WTC11 (cell line): ENCODE measurements at regions not wholly inside any gene's neighbourhood (a gene's known extent, or its start where the extent isn't known, plus 50 kb on each side); places are given as distances from the start of the nearest gene placed in this dataset.

Source experiments
- ATAC-seq: fragments of 200-7000 bp; cut with Tn5 transposase; 2 replicates; pipeline ENCODE4 v1.10.0; 2021; ENCODE audit warnings: mild to moderate bottlenecking, moderate library complexity
- CTCF ChIA-PET: fragments of 300-600 bp; sonication (Branson Sonifier 250); formaldehyde crosslinking; loops from one replicate; lab custom pipeline; 2021; ENCODE audit warnings: antibody characterized with exemption; lab: Charles Lee
- POLR2A ChIA-PET: fragments of 350-600 bp; sonication (Branson Sonifier 250); formaldehyde crosslinking; loops from one replicate; lab custom pipeline; 2021; ENCODE audit warnings: antibody characterized with exemption; lab: Charles Lee
- DNase-seq: peaks from one replicate; pipeline ENCODE4 v3.0.0; 2021; ENCODE audit warnings: low spot score
- H3K27ac Mint-ChIP-seq: 2 replicates; pipeline ENCODE4 v1.8.0; 2021; ENCODE audit warnings: mixed read lengths
- H3K27me3 Mint-ChIP-seq: 2 replicates; pipeline ENCODE4 v1.8.0; 2021; ENCODE audit warnings: low read depth, mild to moderate bottlenecking, moderate library complexity, mixed read lengths
- H3K36me3 Mint-ChIP-seq: 2 replicates; pipeline ENCODE4 v1.8.0; 2021; ENCODE audit warnings: mixed read lengths
- H3K4me1 Mint-ChIP-seq: 2 replicates; pipeline ENCODE4 v1.8.0; 2022; ENCODE audit warnings: mixed read lengths
- H3K4me3 Mint-ChIP-seq: 2 replicates; pipeline ENCODE4 v1.8.0; 2021; ENCODE audit warnings: mild to moderate bottlenecking, moderate library complexity, mixed read lengths
- H3K9me3 Mint-ChIP-seq: 2 replicates; pipeline ENCODE4 v1.8.0; 2021; ENCODE audit warnings: mixed read lengths
- ATF6 ChIP-seq: sonication (generic); formaldehyde crosslinking; IDR thresholded peaks from 2 replicates; pipeline ENCODE4 v1.8.1; 2023; ENCODE audit warnings: mild to moderate bottlenecking, missing genetic modification reagents
- E2F1 ChIP-seq: sonication (generic); formaldehyde crosslinking; IDR thresholded peaks from 2 replicates; pipeline ENCODE4 v1.8.0; 2022; ENCODE audit warnings: mild to moderate bottlenecking, missing genetic modification reagents
- E2F5 ChIP-seq: sonication (generic); formaldehyde crosslinking; IDR thresholded peaks from 2 replicates; pipeline ENCODE4 v1.8.1; 2022; ENCODE audit warnings: mild to moderate bottlenecking, moderate library complexity, missing genetic modification reagents
- EMX1 ChIP-seq: fragments of 250-450 bp; sonication (Bioruptor Pico); IDR thresholded peaks from 2 replicates; pipeline ENCODE4 v1.8.0; 2021; ENCODE audit warnings: mild to moderate bottlenecking
- GABPB1 ChIP-seq: sonication (generic); formaldehyde crosslinking; IDR thresholded peaks from 2 replicates; pipeline ENCODE4 v1.8.1; 2023; ENCODE audit warnings: mild to moderate bottlenecking, missing genetic modification reagents
- HMGXB4 ChIP-seq: sonication (generic); formaldehyde crosslinking; IDR thresholded peaks from 2 replicates; pipeline ENCODE4 v1.8.1; 2023; ENCODE audit warnings: mild to moderate bottlenecking, moderate library complexity, missing genetic modification reagents
- JUN ChIP-seq: sonication (generic); formaldehyde crosslinking; IDR thresholded peaks from 2 replicates; pipeline ENCODE4 v1.8.0; 2023; ENCODE audit warnings: mild to moderate bottlenecking, missing genetic modification reagents
- KAT7 ChIP-seq: sonication (generic); formaldehyde crosslinking; IDR thresholded peaks from 2 replicates; pipeline ENCODE4 v1.8.1; 2023; ENCODE audit warnings: missing genetic modification reagents, mild to moderate bottlenecking, borderline replicate concordance
- MAX ChIP-seq: sonication (generic); formaldehyde crosslinking; IDR thresholded peaks from 2 replicates; pipeline ENCODE4 v1.8.0; 2022; ENCODE audit warnings: mild to moderate bottlenecking, missing genetic modification reagents
- MYBL2 ChIP-seq: sonication (generic); formaldehyde crosslinking; IDR thresholded peaks from 2 replicates; pipeline ENCODE4 v1.8.1; 2023; ENCODE audit warnings: mild to moderate bottlenecking, moderate library complexity, missing genetic modification reagents
- NFE2L1 ChIP-seq: sonication (generic); formaldehyde crosslinking; IDR thresholded peaks from 2 replicates; pipeline ENCODE4 v1.8.1; 2023; ENCODE audit warnings: missing genetic modification reagents
- NFYB ChIP-seq: sonication (generic); formaldehyde crosslinking; conservative IDR thresholded peaks from 2 replicates; pipeline ENCODE4 v1.8.0; 2022; ENCODE audit warnings: low read depth, missing genetic modification reagents
- OVOL2 ChIP-seq: fragments of 250-450 bp; sonication (Bioruptor Pico); IDR thresholded peaks from 2 replicates; pipeline ENCODE4 v1.9.0; 2021; ENCODE audit warnings: mild to moderate bottlenecking, borderline replicate concordance
- PRDM15 ChIP-seq: sonication (generic); formaldehyde crosslinking; IDR thresholded peaks from 2 replicates; pipeline ENCODE4 v1.8.0; 2022; ENCODE audit warnings: missing genetic modification reagents
- SOX15 ChIP-seq: fragments of 250-450 bp; sonication (Bioruptor Pico); IDR thresholded peaks from 2 replicates; pipeline ENCODE4 v1.9.0; 2021; ENCODE audit warnings: mild to moderate bottlenecking
- ZNF317 ChIP-seq: sonication (generic); formaldehyde crosslinking; IDR thresholded peaks from 2 replicates; pipeline ENCODE4 v1.8.1; 2023; ENCODE audit warnings: low read depth, mild to moderate bottlenecking, moderate library complexity, missing genetic modification reagents, borderline replicate concordance
- TF ChIP-seq, protein P1 (sequence below): sonication (generic); formaldehyde crosslinking; IDR thresholded peaks from 2 replicates; pipeline ENCODE4 v1.8.1; 2023; ENCODE audit warnings: mild to moderate bottlenecking, missing genetic modification reagents, moderate library complexity

DNA sequence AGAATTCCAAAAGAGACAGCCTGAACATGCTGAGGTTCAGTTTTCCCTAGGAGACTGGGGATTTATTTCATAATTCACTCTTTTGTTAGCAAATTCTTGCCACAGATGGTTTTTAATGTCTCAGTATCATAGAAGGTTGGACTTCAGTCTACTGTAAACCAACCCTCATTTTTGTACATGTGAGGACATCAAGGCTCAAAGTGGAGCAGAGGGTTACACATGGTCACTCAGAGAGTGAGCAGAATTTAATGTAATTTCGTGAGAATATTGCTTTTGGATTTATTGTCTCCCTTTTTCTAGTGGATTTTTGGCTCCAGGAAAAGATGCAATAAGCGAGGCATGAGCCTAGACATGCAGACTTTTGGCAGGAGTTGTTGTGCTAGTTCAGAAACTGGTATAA, 210.8 kb upstream of the JUN start (continued):
- TF ChIP-seq E2F1 (CRISPR knock-in tag) (no peak), JUN (CRISPR knock-in tag) (no peak)

DNA sequence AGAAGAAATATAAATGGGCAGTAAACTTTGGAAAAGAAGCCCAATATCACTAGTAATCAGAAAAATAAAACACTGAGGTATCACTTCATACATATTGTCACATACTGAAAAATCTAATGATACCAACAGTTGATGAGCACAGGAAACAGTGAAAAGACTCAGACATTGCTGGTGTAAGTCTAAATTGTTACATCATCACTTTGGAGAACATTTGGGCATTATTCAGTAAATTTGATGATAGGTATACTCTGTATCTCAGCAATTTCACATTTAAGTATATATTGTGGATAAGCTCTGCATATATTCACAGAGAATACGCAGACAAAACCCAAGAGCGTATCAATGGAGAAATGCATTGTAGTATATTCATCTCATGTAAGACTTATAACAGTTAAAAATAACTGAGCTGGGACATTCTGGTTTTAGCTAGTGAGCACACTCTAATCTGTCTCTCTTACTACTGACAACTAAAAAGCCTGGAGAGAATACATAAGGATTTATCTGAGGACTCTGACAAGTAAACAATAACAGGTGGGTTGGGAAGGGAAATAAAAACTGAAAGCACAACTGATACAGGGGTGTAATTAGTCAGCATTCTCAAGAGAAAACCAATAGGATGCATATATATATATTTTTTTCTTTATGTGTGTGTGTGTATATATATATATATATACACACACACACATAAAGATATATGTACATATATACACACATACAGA, 212.7 kb upstream of the JUN start:
- H3K4me3 Mint-ChIP-seq: no peak overlapping the region
- POLR2A ChIA-PET: no interaction called here
- no peaks in the 10 kb centered on the region for H3K9me3 Mint-ChIP-seq
- DNase-seq (no peak), ATAC-seq (no peak)
- H3K36me3 Mint-ChIP-seq: no peaks in the 10 kb centered on the region
- TF ChIP-seq E2F5 (CRISPR knock-in tag): no peak
- no peak for TF ChIP-seq NFE2L1 (CRISPR knock-in tag)
- no peak for TF ChIP-seq GABPB1 (CRISPR knock-in tag)
- TF ChIP-seq, protein P1, sequence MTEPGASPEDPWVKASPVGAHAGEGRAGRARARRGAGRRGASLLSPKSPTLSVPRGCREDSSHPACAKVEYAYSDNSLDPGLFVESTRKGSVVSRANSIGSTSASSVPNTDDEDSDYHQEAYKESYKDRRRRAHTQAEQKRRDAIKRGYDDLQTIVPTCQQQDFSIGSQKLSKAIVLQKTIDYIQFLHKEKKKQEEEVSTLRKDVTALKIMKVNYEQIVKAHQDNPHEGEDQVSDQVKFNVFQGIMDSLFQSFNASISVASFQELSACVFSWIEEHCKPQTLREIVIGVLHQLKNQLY (CRISPR knock-in tag): no peak
- no peak for TF ChIP-seq ZNF317
- TF ChIP-seq SOX15: no peak
- no peak for TF ChIP-seq EMX1 (CRISPR knock-in tag)
- no peak for TF ChIP-seq OVOL2 (CRISPR knock-in tag)
- TF ChIP-seq NFYB (CRISPR knock-in tag): no peak
- TF ChIP-seq, all 79 proteins: peak for 0
- CTCF ChIA-PET: interaction anchor here (0.7 kb wide), 1 partner anchor 46 kb away, joined by 3 read pairs; no protein-coding TSS in a partner anchor
- no peaks in the 10 kb centered on the region; the same call in 1 of the 2 replicates for H3K27me3 Mint-ChIP-seq
- H3K27ac Mint-ChIP-seq: no peak overlapping the region
- H3K4me1 Mint-ChIP-seq: peaks cover 4% of the 10 kb centered on the region; the same call in 1 of the 2 replicates

DNA sequence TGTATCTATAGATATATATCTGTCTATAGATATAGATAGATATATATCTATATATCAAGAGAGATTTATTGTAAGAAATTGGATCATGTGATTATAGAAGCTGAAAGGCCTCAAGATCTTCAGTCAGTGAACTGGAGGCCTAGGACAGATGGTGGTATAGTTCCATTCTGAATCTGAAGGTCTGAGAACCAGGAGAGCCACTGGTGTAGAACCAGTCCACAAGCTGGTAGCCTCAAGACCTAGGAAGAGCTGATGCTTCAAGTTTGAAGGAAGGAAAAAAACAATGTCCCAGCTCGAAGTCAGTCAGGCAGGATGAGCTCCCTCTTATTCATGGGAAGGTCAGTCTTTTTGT, 213.2 kb upstream of the JUN start:
- no peaks in the 10 kb centered on the region; the same call in 1 of the 2 replicates for H3K27me3 Mint-ChIP-seq
- H3K36me3 Mint-ChIP-seq: no peaks in the 10 kb centered on the region
- H3K9me3 Mint-ChIP-seq: no peaks in the 10 kb centered on the region
- ChIA-PET CTCF (interaction anchor here (0.7 kb wide), 1 partner anchor 46 kb away, joined by 3 read pairs; no protein-coding TSS in a partner anchor), POLR2A (no interaction called here)
- H3K4me1 Mint-ChIP-seq: 0 out of 2 replicates have a peak, but pooled peaks cover 4% of the 10 kb centered on the region
- no peak for ATAC-seq
- no peak overlapping the region for H3K27ac Mint-ChIP-seq
- H3K4me3 Mint-ChIP-seq: no peak overlapping the region
- no peak for TF ChIP-seq MAX
- no peak for TF ChIP-seq HMGXB4 (CRISPR knock-in tag)
- no peak for TF ChIP-seq MYBL2
- TF ChIP-seq ATF6 (CRISPR knock-in tag): no peak
- no peak for TF ChIP-seq PRDM15
- TF ChIP-seq, protein P1 (CRISPR knock-in tag): no peak
- TF ChIP-seq KAT7 (CRISPR knock-in tag): no peak
- TF ChIP-seq, all 79 proteins: peak for 0
- DNase-seq: no peak
